ENCODE measurements at regions not wholly inside any gene's neighbourhood (a gene's known extent, or its start where the extent isn't known, plus 50 kb on each side); places are given as distances from the start of the nearest gene placed in this dataset.
"Not testable (repeated sequence)": the region's sequence is repeated elsewhere in the genome, so short reads cannot be mapped to it uniquely, and the experiment has no call there.

- no peak for DNase-seq
These were observed 647.7 kb upstream of the FSHR start for GRCh38 chr2:49801898-49802450.

GRCh38 chr2:49798570-49798969 lies 644.3 kb upstream of the FSHR start:
- DNase-seq: no peak

- DNase-seq: no peak
These were observed 642.0 kb upstream of the FSHR start for GRCh38 chr2:49796266-49796665.

GRCh38 chr2:49794396-49794795 lies 640.1 kb upstream of the FSHR start:
- no peak for DNase-seq

GRCh38 chr2:49788300-49788699 lies 634.0 kb upstream of the FSHR start:
- no peak for DNase-seq

GRCh38 chr2:49780949-49781348 lies 626.6 kb upstream of the FSHR start:
- DNase-seq: no peak

- DNase-seq: no peak
These were observed 618.1 kb upstream of the FSHR start for GRCh38 chr2:49772299-49772970.

GRCh38 chr2:49770919-49771318 lies 616.6 kb upstream of the FSHR start:
- DNase-seq: no peak

GRCh38 chr2:49767316-49767715 lies 613.0 kb upstream of the FSHR start:
- DNase-seq: no peak

- no peak for DNase-seq
These were observed 601.5 kb upstream of the FSHR start for GRCh38 chr2:49755777-49756176.

GRCh38 chr2:49754381-49754780 lies 600.1 kb upstream of the FSHR start:
- no peak for DNase-seq

- DNase-seq: no peak
These were observed 599.1 kb upstream of the FSHR start for GRCh38 chr2:49753344-49753985.

GRCh38 chr2:49737606-49738005 lies 583.3 kb upstream of the FSHR start:
- DNase-seq: no peak

GRCh38 chr2:49732924-49733323 lies 578.6 kb upstream of the FSHR start:
- DNase-seq: not testable (repeated sequence)

- no peak for DNase-seq
These were observed 564.9 kb upstream of the FSHR start for GRCh38 chr2:49719241-49719640.

- DNase-seq: no peak
These were observed 561.3 kb upstream of the FSHR start for GRCh38 chr2:49715597-49715996.

GRCh38 chr2:49714454-49714853 lies 560.1 kb upstream of the FSHR start:
- DNase-seq: no peak

- DNase-seq: no peak
These were observed 548.4 kb upstream of the FSHR start for GRCh38 chr2:49702740-49703139.

GRCh38 chr2:49693961-49694360 lies 539.6 kb upstream of the FSHR start:
- no peak for DNase-seq

GRCh38 chr2:49692022-49692421 lies 537.7 kb upstream of the FSHR start:
- not testable (repeated sequence) for DNase-seq

- peak; percentile 92 for DNase-seq
These were observed 533.6 kb upstream of the FSHR start for GRCh38 chr2:49687918-49688317.

- no peak for DNase-seq
These were observed 532.7 kb upstream of the FSHR start for GRCh38 chr2:49686897-49687442.

GRCh38 chr2:49686291-49686690 lies 532.0 kb upstream of the FSHR start:
- DNase-seq: no peak

- DNase-seq: no peak
These were observed 522.9 kb upstream of the FSHR start for GRCh38 chr2:49677227-49677626.
